Thoracic aorta (tissue), 2 donors: ENCODE measurements at regions not wholly inside any gene's neighbourhood (a gene's known extent, or its start where the extent isn't known, plus 50 kb on each side); places are given as distances from the start of the nearest gene placed in this dataset.

Experiments
- ATAC-seq: fragments of 150-250 bp; one replicate; pipeline ENCODE4 v1.8.0; 2017; ENCODE audit warnings: low read depth; ENCODE audit not compliant: insufficient number of reproducible peaks, low FRiP score
- DNase-seq: peaks from one replicate; pipeline ENCODE4 v3.0.0-alpha.2; 2020; ENCODE audit warnings: low spot score
- H3K27ac ChIP-seq, 2 donors: fragments of 200-600 bp; sonication (generic); 1 replicate in 1 of 2; 2 replicates in 1 of 2; pipeline ENCODE4 v1.5.1; 2016; ENCODE audit warnings: mild to moderate bottlenecking in 2 of 2, moderate library complexity in 2 of 2
- H3K27me3 ChIP-seq: fragments of 200-600 bp; sonication (generic); replicated peaks from 2 replicates; pipeline ENCODE4 v1.6.0; 2016; ENCODE audit warnings: mild to moderate bottlenecking; ENCODE audit not compliant: insufficient read depth
- H3K36me3 ChIP-seq: fragments of 200-600 bp; sonication (generic); one replicate; pipeline ENCODE4 v1.5.1; 2016
- H3K4me1 ChIP-seq, 2 donors: fragments of 200-600 bp; sonication (generic); 1 replicate in 1 of 2; 2 replicates in 1 of 2; pipeline versions ENCODE4 v1.5.1 to v1.6.0; 2016; ENCODE audit warnings: low read depth in 2 of 2, mild to moderate bottlenecking in 1 of 2; ENCODE audit not compliant: control insufficient read depth in 1 of 2
- H3K4me3 ChIP-seq: fragments of 200-600 bp; sonication (generic); 2 replicates; pipeline ENCODE4 v1.5.1; 2016; ENCODE audit warnings: mild to moderate bottlenecking
- H3K9me3 ChIP-seq: fragments of 200-600 bp; sonication (generic); 2 replicates; pipeline ENCODE4 v1.5.1; 2016
- CTCF ChIP-seq: fragments of 200-600 bp; sonication (generic); IDR thresholded peaks from one replicate; pipeline ENCODE4 v1.5.1; 2019; ENCODE audit warnings: antibody characterized with exemption

- Histone ChIP-seq H3K36me3 (no peaks in the 10 kb centered on the region), H3K27me3 (no peaks in the 10 kb centered on the region), H3K4me3 (no peak overlapping the region), H3K27ac (no peak overlapping the region), H3K9me3 (no peaks in the 10 kb centered on the region), H3K4me1 (no peaks in the 10 kb centered on the region)
- ATAC-seq (no peak), DNase-seq (no peak)
- no peak for TF ChIP-seq CTCF
Observed at GRCh38 chr21:18138507-18138906, 106.1 kb upstream of the CHODL start.

- no peaks in the 10 kb centered on the region for H3K4me1 ChIP-seq
- no peaks in the 10 kb centered on the region for H3K9me3 ChIP-seq
- ATAC-seq (no peak), DNase-seq (no peak)
- no peaks in the 10 kb centered on the region for H3K27me3 ChIP-seq
- no peak overlapping the region for H3K4me3 ChIP-seq
- no peaks in the 10 kb centered on the region for H3K36me3 ChIP-seq
- TF ChIP-seq CTCF: no peak
- no peak overlapping the region for H3K27ac ChIP-seq
Observed at GRCh38 chr21:18129526-18129925, 115.1 kb upstream of the CHODL start.

GRCh38 chr21:18118566-18118965 is 126.1 kb upstream of the CHODL start:
- no peaks in the 10 kb centered on the region for H3K27me3 ChIP-seq
- TF ChIP-seq CTCF: no peak
- no peaks in the 10 kb centered on the region for H3K36me3 ChIP-seq
- ATAC-seq: no peak
- H3K27ac ChIP-seq: no peak overlapping the region
- H3K9me3 ChIP-seq: no peaks in the 10 kb centered on the region
- DNase-seq: no peak
- no peak overlapping the region for H3K4me3 ChIP-seq
- H3K4me1 ChIP-seq: no peaks in the 10 kb centered on the region

GRCh38 chr21:18117176-18117575 is 127.5 kb upstream of the CHODL start:
- H3K4me3 ChIP-seq: no peak overlapping the region
- no peaks in the 10 kb centered on the region for H3K9me3 ChIP-seq
- no peaks in the 10 kb centered on the region for H3K27me3 ChIP-seq
- no peaks in the 10 kb centered on the region for H3K36me3 ChIP-seq
- ATAC-seq (no peak), DNase-seq (no peak)
- TF ChIP-seq CTCF: no peak
- no peak overlapping the region for H3K27ac ChIP-seq
- H3K4me1 ChIP-seq: no peaks in the 10 kb centered on the region

GRCh38 chr21:18114810-18115209 is 129.8 kb upstream of the CHODL start:
- ATAC-seq: no peak
- Histone ChIP-seq H3K4me3 (no peak overlapping the region), H3K9me3 (no peaks in the 10 kb centered on the region), H3K27ac (no peak overlapping the region), H3K36me3 (no peaks in the 10 kb centered on the region), H3K27me3 (no peaks in the 10 kb centered on the region), H3K4me1 (no peaks in the 10 kb centered on the region)
- no peak for TF ChIP-seq CTCF
- no peak for DNase-seq
